HPDE6-E6E7 (cell line): ENCODE measurements at regions not wholly inside any gene's neighbourhood (a gene's known extent, or its start where the extent isn't known, plus 50 kb on each side); places are given as distances from the start of the nearest gene placed in this dataset.

Experiments
- DNase-seq: peaks from one replicate; pipeline ENCODE4 v3.0.0; 2011; ENCODE audit warnings: missing footprints; ENCODE audit errors: extremely low spot score

GRCh38 chr7:22586786-22587140, 86.8 kb upstream of the STEAP1B start:
- DNase-seq = no peak

DNA sequence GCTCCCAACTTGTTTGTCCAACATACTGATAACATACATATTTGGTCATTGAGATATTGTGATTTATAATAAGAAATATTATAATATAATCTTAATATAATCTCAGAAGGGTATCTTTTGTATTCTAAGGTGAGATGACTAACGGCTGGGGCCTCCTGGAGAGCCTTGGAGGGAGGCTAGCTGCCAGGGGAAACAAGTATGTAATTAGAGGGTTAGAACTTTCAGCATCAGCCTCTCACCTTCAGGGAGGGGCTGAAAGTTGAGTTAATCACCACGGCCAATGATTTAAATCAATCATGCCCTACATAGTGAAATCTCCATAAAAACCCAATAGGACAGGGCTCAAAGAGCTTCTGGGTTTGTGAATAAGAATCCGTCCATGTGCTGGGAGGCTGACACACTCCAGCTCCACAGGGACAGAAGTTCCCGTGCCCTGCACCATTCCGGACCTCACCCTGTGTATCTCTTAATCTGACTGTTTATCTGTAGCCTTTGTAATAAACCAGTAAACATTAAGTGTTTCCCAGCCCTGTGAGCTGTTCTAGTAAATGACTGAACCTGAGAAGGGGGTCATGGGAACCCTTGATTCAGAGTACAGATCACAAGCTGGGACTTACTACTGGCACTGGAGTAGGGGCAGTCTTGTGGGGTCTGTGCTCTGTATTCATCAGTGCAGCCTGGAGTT, 86.3 kb upstream of the STEAP1B start:
- no peak for DNase-seq

DNA sequence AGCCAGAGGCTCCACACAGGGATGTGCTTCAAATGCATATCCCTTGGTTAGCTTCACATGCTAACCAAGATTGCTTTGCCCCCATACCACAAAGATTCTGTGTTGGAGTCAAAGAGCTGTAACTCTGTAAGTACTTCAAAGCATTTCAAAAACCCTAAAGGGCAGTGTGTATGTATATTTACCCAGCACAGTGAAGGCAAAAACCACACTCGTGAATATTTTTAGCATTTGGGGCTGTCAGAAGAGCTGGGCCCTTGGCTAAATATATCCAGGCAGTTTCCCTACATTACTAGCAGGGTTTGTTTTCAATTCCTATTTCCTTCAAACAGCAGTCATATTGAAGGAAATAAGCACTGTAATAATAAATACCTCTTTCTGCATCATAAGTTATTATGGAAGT, 84.2 kb upstream of the STEAP1B start:
- no peak for DNase-seq

DNA sequence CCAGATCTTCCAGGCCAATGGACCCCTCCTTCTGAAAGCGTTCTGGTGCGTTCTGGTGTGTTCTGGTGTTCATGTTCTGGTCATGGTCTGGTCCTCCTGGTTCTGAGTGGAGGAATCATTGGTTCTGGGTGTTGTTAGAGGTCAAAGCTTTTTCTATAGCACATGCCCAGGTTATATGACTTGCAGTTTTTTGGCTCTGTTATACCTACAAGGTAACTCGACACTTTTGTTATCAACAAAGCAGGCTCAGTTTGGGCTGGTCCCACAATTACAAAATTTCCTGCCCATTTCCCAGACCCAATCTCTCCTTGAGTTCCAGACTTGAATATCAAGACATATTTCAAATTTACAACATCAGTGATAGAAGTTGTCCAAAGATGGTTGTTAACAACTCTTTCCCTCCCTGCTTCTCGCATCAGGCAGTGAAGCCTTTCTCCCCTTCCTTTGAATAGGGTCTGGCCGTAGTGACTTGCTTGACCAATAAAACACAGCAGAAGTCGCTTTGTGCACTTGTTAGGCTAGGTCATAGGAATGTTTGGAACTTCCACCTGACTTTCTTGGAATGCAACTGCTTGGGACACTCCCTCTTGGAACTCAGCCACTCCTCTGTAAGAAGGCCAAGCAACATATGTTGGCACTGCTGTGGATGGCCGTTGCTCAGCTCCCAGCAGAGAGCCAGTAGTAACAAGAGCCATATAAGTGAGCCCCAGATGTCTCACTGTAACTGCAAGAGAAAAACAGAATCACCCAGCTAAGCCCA, 83.1 kb upstream of the STEAP1B start:
- no peak for DNase-seq

DNA sequence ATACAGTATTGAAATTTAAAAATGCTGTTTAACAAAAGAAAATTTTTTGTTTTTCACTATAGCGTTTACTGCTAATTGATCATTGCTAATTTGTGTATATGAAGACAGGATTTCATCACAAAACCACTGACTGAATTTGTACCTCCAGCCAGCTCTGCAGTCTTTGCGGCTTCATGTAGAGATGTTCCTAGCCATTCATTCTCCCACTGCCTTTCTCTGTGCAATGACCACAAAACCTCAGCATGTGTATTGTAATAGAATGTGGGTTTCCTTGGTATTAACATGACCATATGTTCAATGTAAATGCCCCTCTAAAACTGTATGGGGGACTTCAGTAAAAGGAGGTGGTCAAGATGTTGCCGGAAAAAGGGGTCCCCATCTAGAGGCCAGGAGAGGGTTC, 81.1 kb upstream of the STEAP1B start:
- DNase-seq = no peak

DNA sequence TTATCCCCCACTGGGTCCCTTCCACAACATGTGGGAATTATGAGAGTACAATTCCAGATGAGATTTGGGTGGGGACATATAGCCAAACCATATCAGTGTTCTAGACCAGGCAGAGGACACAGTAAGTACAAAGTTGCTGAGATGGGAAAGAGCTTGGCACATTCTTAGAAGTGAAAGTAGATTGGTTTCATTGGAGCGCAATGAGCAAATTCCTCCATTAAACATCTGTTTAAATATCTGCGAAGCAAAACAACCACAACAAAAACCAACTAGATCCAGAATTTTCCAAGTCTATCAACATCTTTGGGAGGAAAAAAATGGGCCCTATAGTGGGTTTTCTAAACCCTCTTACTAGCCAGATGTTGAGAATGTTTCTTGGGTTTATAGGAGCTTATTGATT, 80.0 kb upstream of the STEAP1B start:
- DNase-seq = no peak

DNA sequence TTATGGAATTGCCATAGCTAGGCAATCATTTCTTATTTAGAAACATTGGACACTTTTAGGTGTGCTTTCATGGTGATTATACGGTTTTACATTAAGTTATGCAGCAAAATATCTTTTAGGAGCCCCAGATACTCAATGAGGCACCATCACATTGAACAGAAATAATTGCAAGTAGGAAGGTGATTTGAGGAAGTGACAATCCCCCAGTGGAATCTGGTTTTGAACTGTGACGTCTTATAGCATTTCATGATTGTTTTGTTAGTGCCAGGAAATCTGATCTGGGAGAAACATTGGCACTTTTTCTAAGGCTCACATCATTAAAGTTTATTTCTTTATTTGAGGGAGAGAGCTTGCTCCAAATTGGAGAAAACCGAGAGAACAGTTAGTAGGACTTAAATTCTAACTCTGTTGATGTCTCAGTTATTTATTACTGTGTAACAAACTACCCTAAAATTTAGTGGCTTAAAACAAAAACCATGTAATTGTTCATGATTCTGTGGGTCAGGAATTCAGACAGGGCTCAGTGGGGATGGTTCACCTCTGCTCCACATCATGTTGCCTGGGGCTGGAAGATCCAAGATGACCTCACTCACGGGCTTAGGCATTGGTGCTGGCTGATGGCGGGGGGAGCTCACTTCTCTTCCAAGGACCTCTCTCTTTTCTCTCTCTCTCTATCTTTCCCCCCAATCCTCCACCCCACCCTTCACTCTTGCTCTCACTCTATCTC, 78.2 kb upstream of the STEAP1B start:
- DNase-seq = no peak

DNA sequence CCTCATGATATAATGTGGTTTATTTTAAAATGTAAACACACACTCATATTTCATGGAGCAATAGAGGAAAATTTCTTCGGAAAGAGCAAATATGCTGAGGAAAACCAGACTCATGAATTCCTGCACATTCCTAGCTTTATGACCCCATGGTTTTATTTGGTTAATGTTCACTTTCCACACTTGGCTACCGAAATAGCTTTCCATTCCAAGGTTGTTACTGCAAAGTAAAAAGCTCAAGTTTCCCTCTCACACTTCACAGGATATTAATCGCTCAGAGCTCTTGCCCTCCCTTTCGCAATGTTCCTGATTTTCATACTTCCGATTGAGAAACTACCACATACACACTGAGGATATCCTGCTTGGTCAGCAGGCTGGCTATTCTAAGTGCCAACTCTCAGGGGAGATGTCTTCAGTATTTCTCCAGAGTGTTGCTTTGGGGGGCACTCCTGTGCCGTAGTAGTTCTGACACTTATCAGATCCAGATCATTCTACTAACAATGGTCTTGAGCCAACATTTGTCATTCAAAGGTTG, 77.5 kb upstream of the STEAP1B start:
- no peak for DNase-seq

GRCh38 chr7:22576612-22577469, 76.9 kb upstream of the STEAP1B start:
- DNase-seq = no peak

GRCh38 chr7:22574754-22575520, 74.9 kb upstream of the STEAP1B start:
- no peak for DNase-seq

- DNase-seq = peak; percentile 67
These were observed 72.9 kb upstream of the STEAP1B start for GRCh38 chr7:22572937-22573336.

DNA sequence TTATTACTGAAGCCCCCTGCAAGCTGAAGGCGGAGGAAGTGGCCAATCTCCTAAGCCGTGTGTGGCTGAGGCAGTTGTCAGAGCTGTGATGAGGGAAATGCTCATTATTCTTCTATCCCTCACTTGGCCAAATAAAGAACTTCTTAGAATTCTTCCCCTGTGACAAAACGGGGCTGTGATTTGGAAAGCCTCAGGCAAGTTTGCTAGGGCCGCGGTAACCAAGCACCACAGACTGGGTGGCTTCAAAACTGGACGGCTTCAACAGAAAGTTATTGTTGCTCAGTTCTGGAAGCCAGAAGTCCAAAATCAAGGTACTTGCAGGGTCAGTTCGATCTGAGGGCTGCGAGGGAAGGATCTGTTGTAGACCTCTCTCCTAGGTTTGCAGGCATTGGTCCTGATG, 72.3 kb upstream of the STEAP1B start:
- no peak for DNase-seq

- no peak for DNase-seq
These were observed 71.8 kb upstream of the STEAP1B start for GRCh38 chr7:22571766-22572165.

DNA sequence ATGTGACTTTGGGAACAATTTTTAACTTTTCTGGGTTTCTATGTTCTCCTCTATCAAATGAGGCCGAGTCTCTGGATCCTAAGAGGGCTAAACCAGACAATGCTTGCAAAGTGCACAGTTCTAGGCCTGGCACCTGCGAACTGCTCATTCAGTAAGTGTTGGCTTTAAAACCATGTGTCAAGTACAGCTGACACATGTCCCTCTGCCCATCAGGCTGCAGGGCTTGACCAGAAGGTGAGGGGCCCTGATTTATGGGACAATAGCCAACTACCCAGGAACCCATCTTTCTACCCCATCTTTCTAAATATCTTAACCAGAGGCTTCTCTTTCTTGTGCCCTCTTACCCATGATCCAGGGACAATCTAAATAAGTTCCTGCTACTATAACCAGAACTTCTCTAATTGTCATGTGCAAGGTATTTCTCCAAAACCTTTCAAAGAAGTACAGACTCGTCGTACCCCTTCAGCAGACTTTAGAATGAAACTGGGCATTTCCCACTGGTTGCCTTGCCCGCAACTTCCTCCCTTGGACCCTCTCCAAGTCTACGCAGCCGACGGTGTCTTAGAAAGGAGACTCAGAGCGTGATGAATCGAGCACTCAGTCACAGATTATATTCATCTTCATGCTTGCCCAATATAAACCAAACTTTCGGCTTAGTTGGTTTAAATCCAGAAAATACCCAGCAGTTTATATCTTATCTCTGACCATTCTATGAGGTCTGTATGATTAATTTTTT, 69.8 kb upstream of the STEAP1B start:
- no peak for DNase-seq

GRCh38 chr7:22566592-22566991, 66.6 kb upstream of the STEAP1B start:
- DNase-seq = no peak

DNA sequence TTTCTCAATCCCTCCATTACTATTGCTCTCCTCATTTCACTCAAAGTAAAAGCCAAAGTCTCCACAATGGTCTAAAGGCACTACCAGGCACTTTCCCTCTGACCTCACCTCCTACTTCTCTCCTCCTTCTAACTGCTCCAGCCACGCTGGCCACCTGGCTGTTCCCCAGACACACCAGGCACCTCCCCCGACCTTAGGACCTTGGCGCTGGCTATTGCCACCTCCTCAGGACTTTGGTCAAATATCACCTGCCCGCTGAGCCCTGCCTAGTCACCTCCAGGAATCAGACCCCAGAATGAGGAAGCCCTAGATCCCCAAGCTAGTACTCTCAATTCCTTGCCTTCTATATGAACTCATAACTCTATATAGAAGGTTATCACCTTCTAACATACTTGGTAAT, 66.2 kb upstream of the STEAP1B start:
- no peak for DNase-seq

GRCh38 chr7:22565315-22565811, 65.4 kb upstream of the STEAP1B start:
- peak; percentile 70 for DNase-seq

- DNase-seq = no peak
These were observed 64.6 kb upstream of the STEAP1B start for GRCh38 chr7:22564511-22565045.

DNA sequence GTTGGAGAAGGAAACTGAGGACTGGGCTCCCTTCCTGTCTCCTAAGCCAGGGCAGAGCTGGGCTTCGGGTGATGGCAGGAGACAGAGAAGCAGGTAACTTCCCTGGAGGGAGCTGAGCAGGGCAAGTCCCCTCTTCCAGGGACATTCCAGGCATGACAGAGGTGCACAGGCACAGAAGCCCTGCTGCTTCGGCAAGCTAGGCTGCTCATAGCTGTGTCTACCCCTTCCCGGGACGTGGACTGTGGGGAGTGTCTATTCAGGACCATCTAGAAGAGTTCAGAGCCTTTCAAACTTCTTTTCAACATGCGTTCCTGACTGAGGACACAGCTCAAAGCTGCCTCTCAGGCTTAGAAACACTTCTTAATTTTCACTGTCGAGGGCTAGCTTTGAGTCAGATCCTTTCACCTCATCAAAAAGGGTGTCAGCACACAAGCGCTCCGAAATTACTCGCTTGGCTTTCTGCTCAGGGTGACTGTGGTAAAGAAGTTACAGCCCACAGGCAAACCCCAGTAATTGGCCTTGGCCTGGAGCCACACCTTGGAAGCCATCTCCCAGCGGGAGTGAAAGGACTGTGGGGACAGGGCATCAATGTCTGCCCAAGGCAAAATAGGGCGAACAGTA, 63.7 kb upstream of the STEAP1B start:
- DNase-seq = no peak
